NCI-H187 treated with DMSO at 0.1 percent for 48 hours (cell line): ENCODE measurements at regions not wholly inside any gene's neighbourhood (a gene's known extent, or its start where the extent isn't known, plus 50 kb on each side); places are given as distances from the start of the nearest gene placed in this dataset.
"Not testable (repeated sequence)": the region's sequence is repeated elsewhere in the genome, so short reads cannot be mapped to it uniquely, and the experiment has no call there.

Source experiments
- DNase-seq: peaks from one replicate; lab custom pipeline; 2025; lab: John Stamatoyannopoulos, UW

DNA sequence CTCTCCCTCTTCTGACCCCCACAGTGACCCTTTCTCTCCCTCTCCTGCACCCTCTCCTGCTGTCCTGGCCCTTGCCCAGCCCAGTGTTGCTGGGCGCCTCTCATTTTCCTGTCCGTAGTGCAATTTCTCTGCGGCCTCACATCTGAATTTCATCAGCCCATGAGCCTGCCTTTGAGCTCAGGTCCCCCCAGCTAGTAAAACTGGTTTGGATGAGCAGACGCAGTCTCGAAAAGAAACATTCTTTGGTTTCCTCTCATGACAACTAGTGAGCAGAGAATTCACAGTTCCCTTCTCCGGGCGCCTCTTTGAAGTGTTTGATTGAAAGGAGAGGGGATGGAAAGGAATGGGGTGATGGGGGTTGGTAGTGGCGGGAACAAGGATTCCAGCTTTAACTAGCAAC lies 126.0 kb upstream of the CADM1 start:
- no peak for DNase-seq

DNA sequence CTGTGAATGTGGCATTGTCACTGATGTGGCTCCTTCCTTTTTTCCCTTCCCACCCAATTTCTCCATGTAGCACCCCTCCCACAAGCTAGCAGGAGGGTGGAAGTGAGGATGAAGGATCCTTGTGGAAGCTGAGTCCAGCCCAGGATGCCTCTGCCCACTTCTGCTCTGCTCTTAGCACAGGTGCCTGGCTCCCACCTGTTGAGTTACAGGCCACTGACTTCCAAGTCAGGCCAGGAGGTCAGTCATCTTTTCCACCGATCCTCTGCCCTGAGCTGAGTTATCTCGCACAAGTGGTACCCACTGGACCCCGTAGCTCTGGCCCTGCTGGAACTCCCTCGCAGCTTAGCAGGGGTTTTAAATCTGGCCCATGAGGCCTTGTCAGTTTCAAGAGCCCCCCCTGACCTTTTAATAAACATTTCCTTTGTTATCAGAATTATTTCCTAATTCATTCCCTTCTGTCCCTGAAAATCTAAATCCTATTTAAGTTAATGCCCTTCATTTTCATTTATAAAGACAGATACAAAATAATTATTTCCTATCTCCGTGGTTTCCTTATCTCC lies 125.3 kb upstream of the CADM1 start:
- DNase-seq = no peak

DNA sequence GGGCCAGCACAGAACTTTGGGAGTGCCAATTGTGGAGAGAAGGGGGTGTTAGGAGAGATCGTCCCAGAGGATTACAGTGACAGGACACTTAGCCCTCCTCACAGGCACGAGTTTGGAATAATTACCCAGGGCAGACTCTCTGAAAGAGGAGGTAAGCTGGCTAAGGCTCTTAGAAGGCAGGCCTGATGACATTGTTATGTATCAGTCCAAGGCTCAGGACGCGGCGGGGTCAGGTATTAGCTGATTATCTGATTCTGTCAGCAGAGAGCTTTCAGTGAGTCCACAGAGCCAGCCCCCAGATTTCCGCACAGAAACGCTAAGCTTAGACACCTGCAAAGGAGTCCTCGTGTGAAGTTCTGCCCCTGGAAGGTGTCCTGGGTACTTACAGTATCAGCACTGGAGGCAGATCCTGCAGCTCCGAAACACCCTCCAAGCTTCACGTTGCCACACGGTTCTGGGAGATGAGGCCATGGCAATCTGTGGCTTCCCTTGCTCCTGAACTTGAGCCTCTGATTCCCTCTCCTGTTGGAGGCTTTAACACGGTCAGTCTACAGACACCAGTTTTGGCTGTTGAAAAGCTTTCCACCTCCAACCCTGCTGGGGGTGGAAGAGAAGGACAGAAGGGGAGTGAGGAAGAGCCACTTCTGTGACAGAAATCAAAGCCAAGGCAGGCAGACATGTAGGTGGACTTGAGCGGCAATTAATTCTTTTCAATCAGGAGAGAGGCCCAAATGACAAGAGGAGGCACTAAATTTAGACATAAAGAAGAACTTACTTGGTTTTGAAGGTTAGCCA lies 123.6 kb upstream of the CADM1 start:
- no peak for DNase-seq

DNA sequence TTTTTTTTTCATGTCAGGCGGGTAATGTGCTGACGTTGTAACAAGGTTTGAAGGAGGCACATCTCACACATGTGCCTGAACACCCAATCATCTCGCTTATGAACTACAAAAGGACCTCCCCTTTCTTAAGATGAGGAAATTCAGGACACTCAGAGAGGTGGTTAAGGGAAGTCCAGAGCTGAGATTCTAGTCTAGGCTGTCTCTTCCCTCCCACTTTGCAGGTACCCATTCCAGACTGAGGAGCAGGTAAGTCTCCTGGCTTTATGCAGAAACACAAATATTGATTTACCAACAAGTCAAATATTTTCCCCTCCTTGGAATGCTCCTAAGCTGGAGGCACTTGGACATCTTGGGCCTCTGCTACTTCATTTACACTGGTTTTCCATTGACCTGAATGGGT lies 122.9 kb upstream of the CADM1 start:
- no peak for DNase-seq

DNA sequence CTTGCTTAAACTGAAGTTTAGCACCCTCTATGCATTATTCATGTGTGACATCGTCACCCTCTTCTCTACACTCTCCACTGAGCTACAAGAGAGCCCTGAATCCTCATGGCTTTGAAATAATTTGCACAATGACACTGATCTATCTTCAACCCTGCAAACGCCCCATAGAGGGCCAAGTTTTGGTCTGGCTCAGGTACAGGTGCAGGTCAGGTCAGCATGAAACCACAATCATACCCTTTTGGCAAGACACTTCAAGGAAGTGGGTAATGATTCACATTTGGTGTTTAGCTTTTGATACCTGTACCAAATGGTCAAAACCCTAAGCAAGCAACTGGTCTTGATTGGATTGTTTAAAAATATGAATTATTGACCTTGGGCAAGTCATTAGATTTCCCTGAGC lies 122.2 kb upstream of the CADM1 start:
- DNase-seq = no peak

DNA sequence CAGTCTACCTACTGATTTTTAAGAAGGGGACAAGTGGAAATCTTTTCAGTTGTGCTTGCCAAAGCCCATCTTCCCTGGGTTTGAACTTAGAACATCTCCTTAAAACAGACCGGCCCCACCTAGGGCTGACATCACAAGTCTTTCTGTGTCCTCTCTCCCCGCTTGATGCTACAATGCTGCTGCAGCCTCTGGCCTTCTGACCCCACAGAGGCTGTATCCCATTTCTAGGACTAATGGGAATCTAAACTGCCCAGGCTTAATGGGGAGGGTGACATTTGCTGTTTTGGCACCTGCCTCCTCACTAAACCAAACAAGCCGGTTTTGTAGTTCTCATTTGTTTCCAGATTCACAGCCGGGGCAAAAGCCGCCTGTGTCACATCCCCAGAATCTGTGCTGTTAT lies 121.3 kb upstream of the CADM1 start:
- DNase-seq = no peak

DNA sequence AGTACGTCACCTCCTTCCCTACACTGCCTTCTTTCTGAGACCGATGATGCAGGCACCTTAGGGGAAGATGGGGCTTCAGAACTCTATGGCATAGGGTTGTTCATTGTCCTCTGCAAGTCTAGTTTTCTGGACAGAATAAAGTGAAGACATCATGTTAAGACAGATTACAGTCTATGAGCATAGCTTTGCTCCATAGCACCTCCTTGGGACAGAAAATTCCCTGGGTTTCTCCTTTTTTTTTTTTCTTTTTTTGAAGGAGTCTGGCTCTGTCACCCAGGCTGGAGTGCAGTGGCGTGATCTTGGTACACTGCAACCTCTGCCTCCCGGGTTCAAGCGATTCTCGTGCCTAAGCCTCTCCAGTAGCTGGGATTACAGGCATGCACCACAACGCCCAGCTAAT lies 119.8 kb upstream of the CADM1 start:
- no peak for DNase-seq

DNA sequence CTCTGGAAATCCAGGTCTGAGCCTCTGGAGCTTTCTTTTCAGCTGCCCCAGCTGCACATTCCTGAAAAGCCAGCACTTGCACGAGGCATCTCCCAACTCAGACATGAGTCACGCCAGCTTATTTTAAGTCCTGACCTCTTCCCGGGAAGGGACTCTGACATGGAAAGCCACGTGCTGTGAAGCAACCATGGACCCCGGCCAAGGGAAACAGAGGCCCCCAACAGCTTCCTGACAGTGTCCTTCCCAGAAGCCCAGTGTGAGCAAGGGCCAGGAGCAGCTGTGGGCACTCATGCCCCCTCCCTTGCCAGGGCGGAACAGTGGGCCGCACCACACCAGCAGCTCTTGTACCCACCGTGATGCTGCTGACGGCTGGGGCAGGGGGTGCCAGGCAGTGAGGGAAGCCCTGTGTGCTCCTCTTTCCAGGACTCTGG lies 118.8 kb upstream of the CADM1 start:
- DNase-seq = no peak

DNA sequence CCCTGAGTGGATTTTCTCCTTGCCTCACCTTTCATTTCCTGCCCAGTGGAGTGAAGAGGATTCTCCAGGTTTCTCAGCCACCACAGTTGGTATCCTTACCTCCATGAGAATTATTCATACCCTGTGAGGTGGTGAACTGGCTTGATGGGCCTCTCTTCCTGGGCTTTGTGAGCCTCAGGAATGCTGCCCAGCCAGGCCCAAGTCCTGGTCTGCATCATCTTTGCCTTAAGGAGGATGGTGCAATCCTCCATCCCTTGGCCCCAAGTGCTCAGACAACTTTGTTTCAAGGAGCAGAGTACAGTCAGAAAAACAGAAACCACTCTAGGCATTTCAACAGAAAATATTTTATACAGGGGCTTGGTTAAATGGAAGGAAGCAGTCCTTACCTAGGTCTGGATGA lies 114.2 kb upstream of the CADM1 start:
- DNase-seq = no peak

DNA sequence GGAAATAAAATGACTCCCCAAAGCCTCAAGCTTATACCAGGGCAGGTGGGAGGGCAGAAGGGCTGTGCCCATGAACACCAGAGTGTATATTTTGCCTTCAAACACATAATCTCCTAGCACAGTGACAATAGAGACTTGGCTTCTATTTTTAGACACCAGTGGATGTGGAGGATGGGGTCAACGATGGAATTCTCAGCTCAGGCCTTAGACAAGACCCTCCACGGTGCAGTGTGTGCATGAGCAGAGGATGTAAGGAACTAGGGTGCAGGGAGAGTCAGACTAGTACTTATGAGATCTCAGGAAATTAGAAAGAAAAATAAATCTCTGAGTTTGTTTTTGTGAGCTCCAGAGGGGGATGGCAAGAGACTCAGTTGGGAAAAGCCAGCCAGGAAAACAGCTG lies 113.6 kb upstream of the CADM1 start:
- DNase-seq = no peak

DNA sequence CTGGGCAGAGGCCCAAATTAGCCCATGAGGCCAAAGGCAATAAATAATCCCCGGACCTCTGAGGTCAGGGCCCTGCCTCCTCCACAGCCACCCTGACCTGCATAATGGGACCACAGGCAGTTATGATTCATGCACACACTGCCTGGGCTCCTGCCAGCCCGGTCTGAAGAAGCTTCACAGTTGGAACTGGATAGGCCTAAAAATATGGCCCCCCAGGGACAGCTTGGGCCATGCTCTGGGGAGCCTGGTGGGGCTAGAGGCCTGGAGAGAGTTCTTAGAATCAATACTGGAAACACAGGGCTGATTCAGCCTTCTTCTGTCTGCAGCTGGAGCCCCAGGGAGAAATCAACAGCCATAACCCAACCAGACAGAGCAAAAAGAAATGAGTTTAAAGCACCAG lies 112.8 kb upstream of the CADM1 start:
- no peak for DNase-seq

DNA sequence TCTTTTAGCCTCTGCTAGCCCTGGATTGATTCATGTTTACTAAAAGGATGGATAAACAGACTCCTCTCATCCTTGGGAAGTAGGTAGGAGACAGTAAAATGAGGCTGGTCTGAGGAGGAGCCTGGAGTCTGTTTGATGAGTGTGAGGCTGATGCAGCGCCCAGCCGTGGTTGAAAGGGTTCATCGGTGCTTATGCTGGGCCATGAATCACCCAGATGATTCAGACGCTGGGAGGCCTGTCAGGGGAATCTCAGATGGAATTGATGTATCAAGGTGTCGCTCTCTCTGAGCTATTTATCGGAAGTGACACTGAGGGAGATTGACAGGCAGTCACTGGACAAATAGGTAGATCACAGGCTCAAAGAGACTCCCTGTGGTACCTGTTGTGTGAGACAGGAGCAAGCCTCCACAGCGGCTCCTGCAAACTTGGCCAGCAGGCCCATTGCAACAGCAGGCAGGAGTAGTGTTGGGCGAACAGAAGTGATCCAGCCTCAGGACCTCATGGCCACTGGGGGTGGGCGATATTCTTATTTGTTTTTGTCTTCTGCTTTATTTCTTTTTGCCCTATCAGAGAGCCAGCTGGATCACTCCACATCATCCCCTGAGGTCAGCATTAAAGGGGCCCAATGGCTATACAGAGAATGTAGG lies 109.9 kb upstream of the CADM1 start:
- no peak for DNase-seq

DNA sequence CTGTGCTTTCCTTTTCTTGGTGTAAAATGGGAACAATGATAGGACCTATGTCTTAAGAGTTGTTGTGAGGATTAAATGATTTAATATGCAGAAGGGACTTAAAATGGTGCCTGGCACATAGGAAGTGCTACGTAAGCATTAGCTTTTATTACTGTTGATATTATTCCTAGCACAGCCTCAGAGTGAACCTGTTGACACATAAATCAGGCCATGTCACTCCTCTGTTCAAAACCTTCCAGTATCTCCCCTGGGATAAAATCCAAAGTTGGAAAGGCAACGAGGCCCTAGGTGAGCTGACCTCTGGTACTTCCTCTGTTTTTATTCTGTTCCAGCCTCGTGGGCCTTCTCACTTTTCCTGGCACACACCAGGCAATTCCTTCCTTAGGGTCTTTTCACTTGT lies 108.8 kb upstream of the CADM1 start:
- DNase-seq = no peak

DNA sequence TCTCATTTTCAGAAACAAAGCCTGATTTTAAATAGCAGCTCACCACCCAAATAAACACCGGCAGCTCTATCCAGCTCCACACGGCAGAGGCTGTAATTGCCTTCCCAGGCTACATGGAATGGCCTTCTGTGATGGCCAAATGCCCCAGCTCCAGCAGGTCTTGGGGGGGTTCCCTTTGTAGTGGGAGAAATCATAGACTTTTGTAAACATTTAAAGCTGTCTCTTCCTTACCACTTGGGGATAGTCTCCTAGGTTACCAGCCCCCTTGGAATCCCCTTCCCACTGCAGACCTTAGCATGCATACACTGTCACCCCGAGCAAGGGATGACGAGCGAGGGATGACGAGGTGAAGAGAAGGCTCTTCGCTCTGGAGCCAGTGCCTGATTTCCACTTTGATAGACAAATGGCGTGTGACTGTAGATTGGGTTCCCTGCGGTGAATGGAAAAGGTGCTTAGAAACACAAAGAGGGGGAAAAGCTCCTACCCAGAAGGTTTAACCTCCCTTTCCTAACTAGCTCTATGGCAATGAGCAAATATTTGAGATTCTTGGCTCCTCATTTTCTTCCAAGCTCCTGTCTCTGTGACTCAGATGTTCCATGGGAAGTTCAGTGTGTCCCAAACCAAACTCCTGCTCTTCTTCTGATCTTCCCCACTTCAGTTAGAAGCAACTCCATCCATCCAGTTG lies 108.0 kb upstream of the CADM1 start:
- DNase-seq = no peak

DNA sequence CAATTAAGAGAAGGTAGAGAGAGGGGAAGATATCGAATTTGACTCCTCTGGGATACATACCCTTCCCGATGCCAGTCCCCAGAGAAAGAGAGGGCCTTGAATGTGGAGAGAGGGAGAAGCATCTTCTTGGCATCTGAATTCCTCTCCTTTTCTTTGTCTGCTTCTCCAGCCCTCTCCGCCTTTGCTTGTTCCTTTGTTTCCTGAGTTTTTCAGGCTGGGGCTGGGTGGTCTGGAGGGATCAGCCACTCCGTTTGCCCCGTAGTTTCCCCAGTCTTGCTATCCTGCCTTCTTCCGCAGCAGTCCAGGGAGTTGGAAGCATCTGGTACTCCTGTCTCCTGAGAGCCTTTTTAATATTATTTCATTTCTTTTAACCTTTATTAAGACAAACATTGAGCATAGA lies 107.1 kb upstream of the CADM1 start:
- no peak for DNase-seq

DNA sequence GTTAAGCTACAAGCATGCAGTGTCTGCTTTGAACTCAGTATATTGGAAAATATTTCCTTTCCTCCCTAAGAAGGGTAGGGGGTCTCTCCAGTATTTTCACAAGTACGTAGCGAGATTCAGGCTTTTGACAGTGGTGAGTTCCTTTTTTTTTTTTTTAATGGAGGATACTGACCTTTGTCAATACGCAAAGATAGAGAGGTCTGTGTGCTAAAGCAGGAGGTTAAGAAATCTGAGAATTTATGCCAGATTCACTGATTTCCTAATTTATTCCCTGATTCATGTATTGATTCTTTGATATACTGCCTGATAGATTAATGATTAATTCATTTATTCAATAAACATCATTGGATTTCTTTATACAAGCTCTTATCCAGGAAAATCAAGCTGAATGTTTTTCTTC lies 106.7 kb upstream of the CADM1 start:
- DNase-seq = no peak

DNA sequence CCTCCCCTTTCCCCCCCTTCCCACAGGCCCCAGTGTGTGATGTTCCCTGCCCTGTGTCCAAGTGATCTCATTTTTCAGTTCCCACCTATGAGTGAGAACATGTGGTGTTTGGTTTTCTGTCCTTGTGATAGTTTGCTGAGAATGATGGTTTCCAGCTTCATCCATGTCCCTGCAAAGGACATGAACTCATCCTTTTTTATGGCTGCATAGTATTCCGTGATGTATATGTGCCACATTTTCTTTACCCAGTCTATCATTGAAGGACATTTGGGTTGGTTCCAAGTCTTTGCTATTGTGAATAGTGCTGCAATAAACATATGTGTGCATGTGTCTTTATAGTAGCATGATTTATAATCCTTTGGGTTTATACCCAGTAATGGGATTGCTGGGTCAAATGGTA lies 106.0 kb upstream of the CADM1 start:
- DNase-seq = not testable (repeated sequence)

DNA sequence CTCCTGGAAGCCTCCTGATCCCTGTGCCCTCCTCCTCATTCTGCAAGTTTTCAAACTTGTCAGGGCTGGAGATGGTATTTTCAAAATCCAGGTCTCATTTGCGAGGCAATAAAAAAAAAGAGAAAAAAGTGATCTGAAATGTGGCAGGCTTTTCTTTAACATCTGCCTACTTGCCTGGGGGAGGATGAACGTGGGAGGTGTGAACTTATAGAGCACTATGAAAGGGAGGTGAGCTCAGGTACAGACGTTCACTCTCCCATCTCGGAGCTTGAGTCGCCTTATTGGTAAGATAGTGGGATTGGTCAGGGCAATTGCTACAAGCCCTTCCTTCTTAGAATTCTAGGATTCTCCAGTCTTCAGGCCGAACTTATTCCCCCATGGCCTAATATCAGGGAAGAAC lies 104.8 kb upstream of the CADM1 start:
- no peak for DNase-seq

DNA sequence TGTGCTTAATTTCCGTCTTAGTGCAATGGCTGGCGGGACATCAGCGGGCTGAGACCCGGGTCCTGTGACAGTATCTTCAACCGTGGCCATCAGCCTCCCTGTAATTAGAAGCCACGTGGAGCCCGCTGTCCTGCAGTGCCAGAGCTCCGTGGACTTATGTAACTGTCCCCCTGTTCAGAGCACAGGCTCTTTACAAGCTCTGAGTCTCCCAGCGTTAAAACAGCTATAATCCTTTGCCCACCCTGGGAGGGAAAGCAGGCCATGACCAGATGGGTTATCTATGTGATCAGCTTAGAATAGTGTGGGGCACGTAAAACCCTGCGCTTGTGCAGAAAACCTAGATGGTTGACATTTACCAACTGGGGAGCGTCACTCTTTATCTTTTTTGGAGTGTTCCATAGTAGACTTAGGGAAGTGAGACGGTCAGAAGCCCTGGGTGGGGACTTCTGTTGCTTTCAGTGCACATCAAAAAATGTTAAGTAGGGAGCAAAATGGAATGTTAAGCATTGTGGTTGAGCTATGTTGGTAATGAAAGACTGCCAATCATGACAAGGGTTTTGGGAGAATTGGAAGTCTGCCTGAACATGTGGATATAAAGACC lies 103.5 kb upstream of the CADM1 start:
- no peak for DNase-seq

DNA sequence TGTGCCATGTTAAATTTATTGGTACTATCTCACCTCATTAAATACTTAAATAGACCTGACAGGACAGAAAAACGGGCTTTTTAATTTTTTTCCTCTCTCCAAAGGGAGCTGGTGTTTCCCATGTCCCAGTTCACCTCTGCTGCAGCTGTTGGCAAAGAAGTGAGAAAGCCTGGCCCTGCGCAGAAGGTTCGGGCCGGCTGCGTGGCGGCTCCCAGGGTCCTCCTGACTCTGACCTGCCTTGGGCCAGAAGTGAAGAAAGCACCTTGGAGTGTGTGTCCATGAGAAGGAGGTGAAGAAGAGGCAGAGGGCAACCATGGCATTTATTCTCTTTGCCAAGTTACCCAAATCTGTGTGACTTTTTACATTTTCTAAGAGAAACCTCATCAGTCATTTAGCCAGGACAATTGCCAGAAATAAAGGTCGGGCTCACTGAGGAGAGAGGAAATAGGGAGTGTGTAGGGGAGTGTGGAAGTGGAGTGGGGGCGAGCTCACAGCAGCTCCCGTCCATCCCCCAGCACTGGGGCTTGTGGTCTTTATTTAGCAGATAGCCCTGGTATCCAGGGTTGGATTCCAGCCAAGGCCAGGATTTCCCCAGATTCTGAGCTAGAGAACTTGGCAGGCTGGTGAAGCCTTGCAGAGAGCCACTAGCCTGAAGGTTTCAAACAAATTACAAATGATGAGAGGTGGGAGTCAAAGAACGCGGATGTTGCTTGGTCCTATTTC lies 102.4 kb upstream of the CADM1 start:
- DNase-seq = no peak

DNA sequence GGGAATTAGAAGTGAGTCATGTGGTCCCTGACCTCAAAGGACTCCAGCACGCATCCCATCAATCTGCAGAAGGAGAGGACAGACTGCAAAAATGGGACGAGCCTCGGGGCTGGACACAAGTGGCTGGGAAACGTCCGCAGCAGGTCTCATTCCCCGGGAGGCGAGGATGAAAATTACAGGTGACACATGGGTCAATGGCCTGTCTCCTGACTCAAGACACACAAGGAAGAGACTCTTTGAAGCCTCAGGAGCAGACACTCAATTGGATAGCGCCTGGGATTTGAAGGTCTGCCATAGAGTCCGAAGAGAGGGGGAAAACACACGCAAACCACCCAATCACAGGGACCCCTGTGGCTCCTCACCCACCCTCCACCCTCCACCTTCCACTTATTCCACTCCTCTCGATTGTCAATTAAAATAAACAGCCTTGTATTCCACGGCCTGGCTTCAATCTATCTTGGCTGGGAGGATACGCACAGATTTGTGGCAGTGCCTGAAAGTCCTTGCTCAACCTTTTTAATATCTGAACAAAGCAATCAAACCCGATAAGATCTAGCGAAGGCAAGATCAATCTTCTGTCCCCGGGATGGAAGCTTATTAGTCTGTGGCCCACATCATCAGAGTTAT lies 101.8 kb upstream of the CADM1 start:
- DNase-seq = no peak
